Hematopoietic multipotent progenitor cell (in vitro differentiated cells): ENCODE measurements at regions not wholly inside any gene's neighbourhood (a gene's known extent, or its start where the extent isn't known, plus 50 kb on each side); places are given as distances from the start of the nearest gene placed in this dataset.

Experiments
- DNase-seq, 3 donors: peaks; one replicate each; pipeline ENCODE4 v3.0.0-alpha.2; 2011 to 2015; ENCODE audit warnings: low read depth in 2 of 3, low spot score in 2 of 3

DNA sequence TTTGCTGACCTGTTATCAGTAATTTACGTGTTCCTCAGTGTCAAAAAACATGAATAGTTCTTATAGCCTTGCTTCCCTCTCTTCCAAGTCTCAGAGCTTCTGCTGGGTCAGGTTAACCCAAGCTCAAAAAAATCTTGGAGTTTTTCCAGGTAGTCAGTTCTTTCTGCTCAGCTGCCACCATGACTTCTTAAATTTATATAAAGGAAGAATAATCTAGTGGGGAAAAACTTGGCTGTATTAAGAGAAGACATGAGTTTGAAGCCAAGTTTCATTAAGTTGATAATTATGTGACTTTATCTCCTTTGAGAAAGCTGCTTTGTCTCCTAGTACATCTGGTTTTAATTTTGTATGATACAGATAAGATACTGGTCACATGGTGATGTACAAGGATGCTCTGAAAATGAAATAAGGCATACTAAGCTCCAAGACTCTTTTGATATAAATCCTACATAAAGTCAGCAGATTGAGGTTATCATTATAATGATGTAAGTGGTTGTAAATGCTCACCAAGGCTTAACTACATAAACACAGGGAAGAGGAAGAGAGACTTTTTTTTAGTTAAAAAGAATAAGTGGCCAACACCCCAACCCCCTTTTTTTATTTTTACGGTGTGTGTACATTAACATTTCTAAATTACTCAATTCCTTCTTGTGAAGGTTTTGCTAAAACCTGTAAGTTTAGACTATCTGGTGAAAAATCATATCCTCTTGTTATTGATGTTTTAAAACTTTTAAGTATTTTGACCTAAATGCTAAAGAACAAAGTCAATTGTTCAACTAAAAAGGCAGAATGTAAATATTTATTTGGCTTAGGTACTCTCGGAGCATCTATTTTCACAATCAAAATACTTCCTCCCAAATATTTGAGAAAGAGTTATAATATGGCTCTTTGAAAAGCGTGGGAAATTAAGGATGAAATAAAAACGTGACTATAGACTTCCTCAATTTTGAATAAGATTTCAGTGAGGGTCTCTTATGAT, 84.1 kb upstream of the SLC38A2 start:
- DNase-seq: no peak

DNA sequence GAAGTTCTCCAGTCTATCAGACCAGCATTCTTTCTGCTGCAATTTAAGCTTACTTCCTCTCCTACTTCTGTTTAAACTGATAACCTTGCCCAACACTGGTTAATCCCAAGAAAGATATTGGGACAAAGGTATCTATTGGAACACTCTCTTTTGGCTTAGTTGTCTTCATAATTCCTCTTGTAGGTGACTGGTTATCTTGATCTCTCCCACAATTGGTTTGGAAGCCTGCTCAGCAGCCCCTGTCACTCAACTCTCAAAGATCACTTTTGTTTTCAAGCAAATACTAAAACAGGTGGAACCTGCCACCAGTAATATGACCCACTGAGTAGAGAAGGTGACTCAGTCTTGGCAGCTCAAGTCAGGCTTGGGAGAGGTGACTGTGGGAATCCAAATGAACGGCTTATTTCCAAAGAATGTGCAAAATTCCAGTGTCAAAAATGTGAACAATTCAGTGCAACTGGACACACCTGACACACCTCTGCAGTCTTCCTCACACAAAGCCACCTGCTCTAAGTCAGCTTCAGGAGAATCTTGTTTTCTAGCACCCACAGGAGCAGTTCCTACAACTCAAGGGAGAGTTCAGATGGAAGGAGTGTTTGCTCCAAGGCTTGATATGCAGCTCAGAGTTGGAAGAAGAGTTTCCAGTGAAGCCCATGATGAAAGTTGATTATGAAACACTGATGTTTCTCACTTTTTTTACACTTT, 83.2 kb upstream of the SLC38A2 start:
- no peak for DNase-seq

DNA sequence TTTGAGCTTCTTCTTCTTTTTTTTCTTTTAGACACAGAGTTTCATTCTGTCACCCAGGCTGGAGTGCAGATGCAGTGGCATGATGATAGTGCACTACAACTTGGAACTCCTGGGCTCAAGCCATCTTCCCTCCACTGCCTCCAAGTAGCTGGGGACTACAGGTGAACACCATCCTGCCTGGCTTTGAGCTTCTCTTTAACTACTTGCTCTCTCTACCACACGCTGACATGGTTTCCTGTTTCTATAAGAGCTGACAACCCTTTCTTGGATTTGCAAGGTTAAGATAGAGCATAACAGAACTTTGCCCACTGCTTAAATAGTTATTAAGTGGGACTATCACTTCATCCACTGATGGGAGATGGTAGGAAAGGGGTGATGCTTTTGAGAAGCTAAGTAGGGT, 82.4 kb upstream of the SLC38A2 start:
- DNase-seq: peak in 1 of 3 donors; percentile 30

DNA sequence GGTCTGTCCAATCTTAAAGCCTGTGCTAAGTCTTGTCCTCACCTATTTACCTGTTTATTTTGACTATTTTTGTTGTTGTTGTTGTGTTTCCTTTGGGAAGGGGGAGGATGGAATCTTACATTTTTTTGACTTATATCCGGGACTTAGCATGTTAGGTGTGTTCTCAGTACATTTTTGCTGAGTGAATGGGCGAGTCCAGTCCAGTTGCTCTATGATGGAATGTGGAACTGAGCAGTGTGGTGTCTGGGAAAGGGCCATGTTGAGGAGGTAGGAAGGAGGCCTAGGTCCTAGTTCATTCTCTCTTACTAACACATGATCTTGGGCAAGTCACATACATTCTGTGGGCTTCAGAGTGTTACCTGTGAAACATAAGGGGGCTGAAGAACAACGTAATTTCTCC, 80.9 kb upstream of the SLC38A2 start:
- DNase-seq: no peak

DNA sequence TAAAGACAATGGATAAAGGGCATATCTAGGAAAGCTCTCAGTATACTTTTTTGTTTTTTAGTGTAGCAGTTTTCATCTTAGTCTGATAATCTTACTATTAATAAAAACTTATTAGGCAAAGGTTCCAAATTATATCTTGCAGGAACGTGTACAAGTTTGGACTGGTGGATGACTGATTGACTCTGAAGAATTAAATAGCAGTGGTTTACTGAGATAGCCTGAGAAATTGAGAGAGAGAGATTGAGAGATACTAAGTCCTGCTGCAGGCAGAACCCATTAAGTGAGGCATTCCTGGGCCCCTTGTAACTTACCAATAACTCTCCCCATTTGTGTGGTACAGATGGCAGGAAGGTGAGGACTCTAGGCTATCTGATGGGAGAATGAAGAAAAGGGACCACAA, 80.2 kb upstream of the SLC38A2 start:
- DNase-seq: no peak

DNA sequence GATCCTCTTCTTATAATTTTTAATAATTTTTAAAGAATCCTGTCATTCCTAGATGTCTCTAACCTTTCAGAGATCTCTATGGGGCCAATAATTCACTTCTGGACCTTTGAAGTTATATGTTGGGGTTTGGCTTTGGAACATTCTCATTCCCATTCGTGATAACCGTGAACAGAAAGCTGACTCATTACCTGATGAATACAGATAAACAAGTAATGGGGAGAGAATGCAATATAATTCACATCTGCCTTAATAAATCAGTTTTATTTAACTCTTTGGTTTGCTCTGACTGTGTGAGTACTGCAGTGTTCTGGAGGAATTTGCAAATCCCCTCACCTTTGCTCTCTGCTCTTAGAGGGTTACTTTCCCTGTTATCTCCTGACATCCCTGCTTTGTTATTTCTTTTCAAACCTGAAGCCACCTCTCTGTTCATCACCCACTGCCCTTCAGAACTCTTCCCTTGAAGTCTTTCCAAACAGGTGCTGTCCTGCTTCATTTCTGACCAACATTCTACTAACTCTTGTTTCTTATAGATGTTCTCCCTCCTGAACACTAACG, 79.6 kb upstream of the SLC38A2 start:
- no peak for DNase-seq

DNA sequence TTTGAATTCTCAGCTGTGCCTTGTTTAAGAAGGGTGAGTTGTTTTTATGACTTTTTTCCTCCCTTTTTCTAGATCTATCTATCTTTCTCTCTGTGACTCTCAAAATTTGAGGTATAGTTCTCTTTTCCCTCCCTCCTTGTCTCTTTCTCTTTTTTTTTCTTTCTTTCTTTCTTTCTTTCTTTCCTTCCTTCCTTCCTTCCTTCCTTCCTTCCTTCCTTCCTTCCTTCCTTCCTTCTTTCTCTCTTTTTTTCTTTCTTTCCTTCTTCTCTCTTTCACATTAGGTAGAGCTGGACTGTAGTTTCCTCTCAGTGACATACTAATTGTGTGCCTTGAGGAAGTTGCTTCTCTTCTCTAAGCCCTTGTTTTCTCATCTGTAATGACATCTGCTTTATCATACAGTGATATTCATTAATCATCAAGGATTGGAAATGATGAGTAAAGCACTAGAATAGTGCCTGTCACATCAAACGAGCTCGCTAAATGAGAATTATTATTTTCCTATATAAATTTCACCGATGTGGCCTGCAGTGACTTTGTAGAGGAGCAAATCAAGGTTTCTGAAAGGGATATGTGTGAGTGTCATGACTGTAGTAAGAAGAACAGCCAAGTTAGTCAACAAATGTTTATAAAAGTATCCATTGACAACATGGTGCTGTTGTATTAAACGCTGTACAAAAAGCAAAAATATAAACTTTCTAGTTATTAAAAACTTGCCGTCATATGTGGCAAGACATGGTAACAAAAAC, 78.9 kb upstream of the SLC38A2 start:
- no peak for DNase-seq

DNA sequence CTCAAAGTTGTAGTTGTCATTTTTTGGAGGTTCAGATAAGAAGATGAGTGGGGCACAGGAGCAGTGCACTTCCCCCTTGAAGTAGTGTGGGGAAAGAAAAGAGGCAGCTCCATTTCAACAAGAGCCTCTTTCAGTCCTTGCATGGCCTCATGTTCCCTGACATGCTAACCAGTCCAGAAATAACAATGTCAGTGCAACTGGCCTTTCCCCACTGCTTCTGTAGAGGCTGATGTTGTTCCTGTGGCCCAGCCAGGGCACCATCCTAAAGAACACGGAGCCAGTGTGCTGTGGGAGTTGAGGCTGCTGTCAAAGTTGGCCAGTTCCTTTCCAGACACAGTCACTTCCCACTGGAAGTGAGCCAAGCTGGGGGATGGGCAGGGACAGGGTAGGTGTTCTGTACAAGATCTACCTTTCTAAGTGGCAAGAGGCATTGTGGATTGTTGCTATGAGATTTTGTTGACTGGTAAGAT, 77.7 kb upstream of the SLC38A2 start:
- peak in 1 of 3 donors; percentile 46 for DNase-seq

- DNase-seq: no peak
Measured at GRCh38 chr12:46449856-46450255, 77.3 kb upstream of the SLC38A2 start.

DNA sequence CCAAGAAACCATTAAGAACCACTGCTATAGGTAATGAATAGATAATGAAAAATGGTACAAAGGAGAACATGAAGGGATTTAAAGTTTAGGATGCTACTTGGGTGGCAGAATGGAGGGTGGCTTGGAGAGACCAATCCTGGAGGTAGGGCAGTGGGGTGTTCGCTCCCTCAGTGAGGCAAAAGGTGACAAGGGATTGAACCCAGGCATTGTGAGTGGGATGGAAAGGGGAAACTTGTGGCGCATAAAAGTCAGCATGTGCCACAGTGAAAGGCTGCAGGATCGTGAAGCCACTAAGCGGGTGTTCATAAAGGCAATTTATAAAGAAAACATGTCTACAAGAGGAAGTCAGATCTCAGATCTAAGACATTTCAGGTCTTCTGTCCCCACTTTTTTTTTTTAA, 76.7 kb upstream of the SLC38A2 start:
- no peak for DNase-seq

DNA sequence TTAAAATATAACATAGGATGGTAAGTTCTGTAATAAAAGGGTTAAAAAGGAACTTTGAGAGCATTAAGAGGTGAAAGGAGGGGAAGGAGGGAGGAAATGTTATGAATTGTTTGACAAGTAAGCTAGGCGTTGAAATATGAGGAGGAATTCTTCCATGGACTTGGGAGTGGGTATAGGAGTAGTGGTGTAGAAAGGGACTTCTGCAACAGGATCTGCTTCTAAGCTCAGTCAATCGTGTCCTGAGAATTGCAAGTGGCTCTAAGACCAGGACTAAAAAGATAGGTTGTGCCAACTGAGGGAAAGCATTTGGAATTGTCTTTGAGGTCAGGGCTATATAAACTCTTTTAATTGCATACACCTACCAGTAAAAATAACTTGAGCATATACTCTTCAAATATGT, 74.1 kb upstream of the SLC38A2 start:
- DNase-seq: no peak

DNA sequence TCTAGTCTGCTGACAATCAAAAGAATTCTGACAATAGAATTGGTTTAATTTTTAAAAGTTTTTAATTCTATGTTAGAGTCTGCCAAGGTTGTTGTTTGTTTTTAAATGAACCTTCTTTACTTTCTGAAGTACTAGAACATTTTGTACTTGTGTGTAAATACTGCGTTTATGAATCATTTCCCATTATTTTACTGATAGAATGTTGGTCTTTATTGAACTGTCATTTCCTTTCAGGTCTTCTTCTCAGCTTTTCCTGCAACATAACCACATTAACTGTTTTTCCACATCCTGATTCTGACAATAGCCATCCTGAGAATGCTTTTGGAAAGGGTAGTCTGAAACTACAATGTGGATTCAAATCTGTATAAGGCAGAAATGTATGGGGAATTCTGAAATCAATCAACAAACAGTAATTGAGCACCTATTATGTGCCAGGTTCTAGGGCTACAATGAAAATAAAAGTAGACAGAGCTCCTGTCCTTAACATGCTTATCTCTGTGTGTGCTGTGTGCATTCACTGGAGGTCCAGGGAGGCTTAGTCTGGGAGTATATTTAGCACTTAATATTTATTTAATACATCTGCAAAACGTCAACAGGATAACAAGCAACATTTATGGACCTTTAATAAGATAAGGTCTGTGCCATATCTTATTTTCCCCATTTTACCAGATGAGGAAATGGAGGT, 73.1 kb upstream of the SLC38A2 start:
- no peak for DNase-seq

DNA sequence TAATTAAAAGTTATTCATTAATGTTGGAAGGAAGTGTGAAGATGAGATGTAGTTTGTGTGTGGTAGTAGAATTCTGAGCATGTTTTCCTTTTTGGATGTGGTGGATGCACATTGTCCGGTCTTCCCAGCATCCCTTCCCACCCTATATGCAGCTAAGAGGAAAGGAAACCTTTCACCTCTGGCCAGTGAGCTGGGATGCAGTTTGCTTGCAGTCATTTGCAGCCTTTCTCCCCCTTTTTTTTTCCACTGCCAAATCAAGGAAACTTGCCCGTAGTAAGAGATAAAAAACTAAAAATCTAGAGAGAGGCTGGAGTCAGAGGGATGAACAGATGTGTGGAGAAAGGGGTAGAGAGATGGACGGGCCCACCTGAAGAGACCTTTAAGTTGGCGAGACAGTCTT, 72.5 kb upstream of the SLC38A2 start:
- DNase-seq: no peak

DNA sequence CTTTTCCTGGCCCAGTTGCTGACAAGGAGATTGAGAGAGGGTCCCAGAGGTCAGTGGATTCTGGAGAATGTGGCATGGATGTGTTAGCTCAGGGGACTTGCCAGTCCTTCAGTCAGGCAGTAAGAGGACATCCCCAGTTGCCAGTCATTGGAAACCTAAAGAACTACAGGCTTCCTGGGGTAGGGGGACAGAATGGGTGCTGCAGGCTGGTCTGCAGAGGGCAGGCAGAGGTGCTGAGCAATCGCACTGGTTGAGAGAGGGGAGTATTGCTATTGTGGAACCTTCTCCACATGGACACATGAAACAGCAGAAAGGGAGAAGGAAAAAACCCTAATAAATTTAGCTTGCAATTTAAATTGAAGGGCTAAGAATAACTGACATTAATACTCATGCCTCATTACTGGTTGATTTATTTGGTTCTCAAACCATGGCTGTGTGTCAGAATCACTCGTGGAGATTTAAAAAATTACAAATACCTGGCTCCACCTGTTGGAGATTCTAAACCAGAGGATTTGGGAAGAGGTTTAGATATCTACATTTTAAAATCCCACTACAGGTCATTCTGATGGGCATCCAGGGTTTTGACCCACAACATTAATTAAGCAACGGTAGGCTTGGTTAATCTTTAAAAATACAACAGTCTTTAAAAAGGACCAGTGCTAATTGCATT, 71.2 kb upstream of the SLC38A2 start:
- DNase-seq: no peak

GRCh38 chr12:46442738-46443137, 70.2 kb upstream of the SLC38A2 start:
- DNase-seq: no peak

DNA sequence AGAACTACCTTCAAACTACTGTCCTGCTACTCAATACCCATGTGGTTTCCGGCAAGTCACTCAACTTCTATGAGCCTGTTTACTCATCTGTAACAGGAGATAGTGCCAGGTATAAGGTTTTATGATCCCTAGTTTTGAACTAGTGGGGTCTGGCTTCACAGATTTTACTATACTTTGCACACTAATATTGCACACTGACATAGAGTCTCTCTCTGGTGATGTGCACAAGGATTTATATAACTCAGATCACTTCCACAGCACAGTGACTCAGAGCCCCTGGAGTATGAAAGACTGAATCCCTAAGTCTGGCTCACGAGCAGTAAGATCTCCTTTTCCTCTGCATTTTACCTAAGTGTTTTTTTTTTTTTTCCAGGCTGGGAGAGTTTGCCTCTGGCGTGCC, 69.7 kb upstream of the SLC38A2 start:
- DNase-seq: no peak

DNA sequence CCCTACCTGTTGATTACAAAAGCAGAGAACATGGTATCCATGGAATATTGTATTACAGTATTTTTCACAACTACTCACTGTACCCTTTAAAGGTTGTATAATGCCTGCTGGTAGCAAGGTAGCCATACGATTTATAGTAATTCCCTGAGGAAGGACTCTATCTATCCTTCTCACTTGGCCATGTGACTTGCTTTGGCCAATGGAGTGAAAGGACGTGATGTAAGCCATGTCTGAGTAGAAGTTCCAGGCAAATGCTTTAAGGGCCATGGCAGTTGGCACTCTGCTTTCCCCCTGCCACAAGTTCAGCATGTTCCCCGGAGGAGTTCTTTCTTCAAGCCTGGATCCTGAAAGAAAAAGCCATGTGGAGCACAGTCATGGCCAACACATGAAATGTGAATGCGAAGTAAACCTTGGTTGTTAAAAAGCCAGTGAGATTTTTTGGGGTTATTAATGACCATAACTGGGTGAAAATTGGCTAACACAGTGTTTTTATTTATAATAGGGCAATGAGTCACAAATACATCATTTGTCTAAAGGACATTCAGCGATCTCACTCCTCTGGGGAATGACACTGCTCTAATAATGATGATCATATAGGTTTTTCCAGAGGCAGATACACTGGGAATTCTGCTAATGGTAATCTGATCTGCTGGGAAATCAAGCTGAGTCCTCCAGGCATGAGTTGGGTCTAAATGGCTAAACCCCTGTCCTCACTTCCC, 67.4 kb upstream of the SLC38A2 start:
- DNase-seq: no peak

DNA sequence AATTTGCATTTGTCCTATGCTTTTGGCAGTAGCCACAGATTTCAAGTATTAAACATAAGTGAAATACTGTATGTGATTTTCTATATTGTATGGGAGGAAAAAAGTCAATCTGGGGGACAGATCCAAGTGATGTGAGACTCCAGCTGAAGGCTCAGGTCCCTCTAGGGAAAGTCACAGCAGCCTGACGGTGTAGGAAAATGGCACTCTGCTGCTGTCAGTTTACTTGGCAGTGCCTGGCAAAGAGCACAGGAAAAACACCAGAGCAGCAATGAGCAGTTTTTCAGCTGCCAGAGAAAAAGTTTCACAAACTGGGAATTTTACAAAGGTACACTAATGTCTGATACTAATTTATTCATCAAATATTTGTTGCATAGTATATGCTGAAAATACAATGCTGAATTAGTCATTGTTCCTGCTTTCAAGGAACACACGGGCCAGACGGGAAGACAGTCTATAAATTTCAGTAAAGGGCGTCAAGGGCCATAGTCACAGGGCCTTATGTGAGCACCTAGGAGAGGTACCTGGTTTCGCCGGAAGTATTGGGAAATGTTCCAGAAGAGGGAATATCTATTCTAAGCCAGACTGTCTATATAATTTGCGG, 66.2 kb upstream of the SLC38A2 start:
- no peak for DNase-seq

DNA sequence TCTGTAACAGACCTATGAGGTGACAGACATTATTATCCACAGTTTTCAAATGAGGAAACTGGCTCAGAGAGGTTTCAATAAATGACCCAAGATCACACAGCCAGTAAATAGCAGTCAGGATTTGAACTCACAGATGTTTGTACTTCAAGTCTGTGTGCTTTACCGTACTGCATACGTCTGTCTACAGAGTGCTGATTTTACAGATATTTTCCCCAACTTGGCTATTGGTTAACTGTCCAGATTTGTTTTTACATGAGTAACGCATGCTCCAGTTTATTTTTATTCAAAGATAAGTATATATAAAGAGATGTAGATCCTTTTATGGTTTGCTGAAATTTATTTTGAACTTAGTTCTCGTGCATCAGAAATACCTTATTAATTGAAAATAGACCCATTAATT, 65.7 kb upstream of the SLC38A2 start:
- no peak for DNase-seq
